ENCODE measurements at regions not wholly inside any gene's neighbourhood (a gene's known extent, or its start where the extent isn't known, plus 50 kb on each side); places are given as distances from the start of the nearest gene placed in this dataset.

- DNase-seq = no peak
Measured at GRCh38 chr5:40412771-40413170, 266.9 kb upstream of the PTGER4 start.

- DNase-seq = no peak
Measured at GRCh38 chr5:40410964-40411635, 268.6 kb upstream of the PTGER4 start.

- DNase-seq = no peak
Measured at GRCh38 chr5:40410231-40410861, 269.4 kb upstream of the PTGER4 start.

- no peak for DNase-seq
Measured at GRCh38 chr5:40409601-40410000, 270.1 kb upstream of the PTGER4 start.

DNA sequence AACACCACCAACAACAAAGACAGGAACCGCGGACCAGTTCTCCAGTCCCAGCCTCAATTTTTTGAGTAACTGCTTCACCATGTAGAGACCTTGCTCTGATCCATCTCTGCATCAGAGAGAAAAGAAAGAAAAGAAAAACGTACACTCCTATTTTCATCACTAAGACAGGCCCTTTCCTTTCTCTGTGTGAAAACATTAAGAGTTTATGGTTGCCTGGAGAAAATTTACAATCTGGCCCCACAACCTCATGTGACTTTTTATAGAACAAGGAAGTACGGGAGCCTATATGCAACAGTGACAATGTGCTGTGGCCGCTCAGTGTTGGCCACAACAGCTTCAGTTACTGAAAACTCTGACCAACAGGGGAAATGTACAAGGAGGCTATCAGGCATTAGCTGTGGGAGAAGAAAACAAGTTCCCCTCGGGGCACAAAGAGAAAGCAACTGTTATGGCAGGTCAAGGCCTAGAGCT, 272.9 kb upstream of the PTGER4 start:
- no peak for DNase-seq

- no peak for DNase-seq
Measured at GRCh38 chr5:40405996-40406740, 273.5 kb upstream of the PTGER4 start.

- DNase-seq = no peak
Measured at GRCh38 chr5:40405230-40405629, 274.5 kb upstream of the PTGER4 start.

DNA sequence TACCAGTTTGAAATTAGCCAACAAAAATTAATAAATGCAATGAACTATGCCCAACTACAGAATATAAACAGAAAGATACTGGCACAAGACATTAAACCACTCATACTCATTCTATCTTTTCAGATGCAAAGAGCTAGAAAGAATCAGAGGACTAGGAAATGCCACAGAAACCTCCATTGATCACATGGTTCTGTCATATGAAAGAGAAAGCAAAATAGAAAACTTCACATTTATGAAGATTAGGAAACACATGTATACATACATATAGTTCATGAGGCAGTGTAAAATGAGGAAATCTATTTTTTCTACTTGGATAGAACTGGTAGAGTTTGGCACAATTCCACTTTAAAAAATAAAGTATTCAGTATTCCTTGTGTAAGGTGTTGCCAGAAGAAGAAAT, 275.1 kb upstream of the PTGER4 start:
- DNase-seq = no peak

GRCh38 chr5:40402007-40402364, 277.7 kb upstream of the PTGER4 start:
- no peak for DNase-seq

- no peak for DNase-seq
Measured at GRCh38 chr5:40401284-40402006, 278.3 kb upstream of the PTGER4 start.

- DNase-seq = no peak
Measured at GRCh38 chr5:40400245-40400644, 279.5 kb upstream of the PTGER4 start.

DNA sequence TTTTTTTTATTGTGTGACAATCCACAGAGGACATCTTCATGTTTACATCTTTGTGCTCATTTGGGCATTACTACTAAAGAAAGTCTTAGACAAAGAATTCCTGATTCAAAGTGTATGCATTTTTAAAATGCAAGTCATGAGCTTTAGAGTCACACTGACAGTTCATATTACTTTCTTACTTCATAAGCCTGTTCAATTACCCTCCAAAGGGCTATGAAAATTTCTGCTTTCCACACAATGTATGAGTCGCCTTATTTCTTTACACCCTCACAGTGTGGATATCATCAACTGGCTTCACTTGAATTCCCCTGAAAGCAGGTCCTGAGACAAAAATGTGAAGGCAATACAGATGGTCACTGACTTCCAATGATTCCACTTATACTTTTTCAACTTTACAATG, 280.4 kb upstream of the PTGER4 start:
- no peak for DNase-seq

DNA sequence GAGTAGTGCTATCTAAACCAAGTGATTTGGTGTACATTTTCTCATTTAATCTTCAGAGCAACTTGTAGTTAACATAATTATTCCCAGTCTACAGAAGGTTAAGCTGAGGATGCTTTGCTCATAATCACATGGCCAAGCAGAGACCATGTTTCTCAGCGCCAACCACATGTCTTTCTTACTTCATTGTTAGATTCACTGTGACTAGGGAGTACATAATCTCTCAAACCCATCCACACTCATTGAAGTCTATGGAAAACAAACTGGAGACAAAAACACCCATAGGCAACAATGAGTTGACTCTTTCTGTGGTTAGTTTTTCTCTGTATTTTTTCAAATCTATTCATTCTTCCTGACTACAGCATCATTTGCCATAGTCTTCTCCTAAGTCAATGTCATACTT, 281.7 kb upstream of the PTGER4 start:
- no peak for DNase-seq

GRCh38 chr5:40397091-40397490, 282.6 kb upstream of the PTGER4 start:
- no peak for DNase-seq

DNA sequence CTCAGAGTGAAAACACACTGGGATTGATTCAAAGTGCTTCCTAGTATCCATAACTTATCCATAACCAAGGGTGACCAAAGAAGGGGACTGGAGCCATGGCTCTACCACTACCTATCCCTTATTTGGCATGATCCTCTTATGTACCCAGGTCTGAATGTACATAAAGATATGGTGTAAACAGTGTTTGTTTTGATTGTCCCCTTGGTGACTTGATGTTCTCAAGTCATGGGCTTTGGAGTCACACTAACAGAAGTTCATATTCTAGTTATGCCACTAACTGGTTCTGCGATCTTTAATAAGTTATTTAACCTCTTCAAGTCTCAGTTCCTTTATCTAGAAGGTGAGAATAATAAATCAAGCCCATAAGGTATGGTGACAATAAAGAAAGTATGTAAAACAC, 283.4 kb upstream of the PTGER4 start:
- no peak for DNase-seq

- no peak for DNase-seq
Measured at GRCh38 chr5:40395251-40395650, 284.5 kb upstream of the PTGER4 start.

DNA sequence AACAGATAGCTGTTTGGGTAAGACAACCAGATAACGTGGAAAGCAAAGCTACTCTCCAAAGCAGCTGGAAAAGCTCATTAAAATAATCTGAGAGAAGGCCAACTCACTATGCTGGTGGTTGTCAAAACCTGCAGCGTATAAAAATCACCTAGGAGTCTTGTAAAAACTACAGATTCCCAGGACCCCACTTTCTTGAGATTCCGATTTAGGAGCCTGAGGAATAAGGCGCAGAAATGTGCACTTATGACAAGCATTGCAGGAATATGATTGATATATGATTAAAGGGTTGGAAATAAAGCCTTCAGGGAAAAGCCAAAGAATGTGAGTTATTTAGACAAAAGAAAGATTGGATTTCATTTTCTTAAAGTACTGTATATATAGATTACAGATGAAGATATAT, 285.0 kb upstream of the PTGER4 start:
- DNase-seq = no peak

DNA sequence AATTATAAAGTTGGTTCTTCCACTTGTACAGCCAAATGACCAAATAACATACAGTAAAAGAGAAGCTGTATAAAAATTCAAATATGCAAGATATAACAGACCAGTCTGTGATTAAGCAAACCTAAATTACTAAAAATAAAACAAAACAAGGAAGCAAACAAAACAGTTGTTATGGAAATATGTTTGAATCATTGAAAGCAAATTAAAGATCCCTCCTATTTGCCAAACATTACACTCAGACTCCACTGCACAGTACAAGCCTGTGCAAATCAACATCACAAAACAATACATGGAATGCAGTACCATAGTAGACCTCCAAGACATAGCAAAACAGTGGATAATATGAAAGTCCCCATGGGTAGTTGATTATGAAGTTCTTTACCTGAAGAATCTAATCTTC, 288.1 kb upstream of the PTGER4 start:
- DNase-seq = no peak

GRCh38 chr5:40390281-40391149, 289.2 kb upstream of the PTGER4 start:
- DNase-seq = no peak

DNA sequence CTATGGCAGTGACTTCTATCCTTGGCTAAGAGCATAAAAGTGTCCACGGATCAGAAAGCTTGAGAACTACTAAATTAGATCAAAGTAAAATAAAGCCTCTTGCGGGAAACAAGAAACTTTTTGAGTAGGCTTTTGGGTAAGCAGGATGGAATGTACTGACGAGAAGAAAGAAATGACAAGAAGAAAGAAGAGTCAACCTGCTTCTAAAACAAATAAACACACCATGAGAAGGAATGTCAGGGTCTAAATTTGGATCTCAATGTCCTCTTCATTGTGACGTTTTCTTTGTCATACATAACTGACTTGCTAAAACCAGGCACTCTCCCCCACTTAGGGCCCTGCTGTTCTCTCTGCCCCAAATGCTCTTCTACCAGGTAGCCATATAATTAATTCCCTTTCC, 290.1 kb upstream of the PTGER4 start:
- DNase-seq = no peak

GRCh38 chr5:40386289-40386688, 293.4 kb upstream of the PTGER4 start:
- DNase-seq = no peak

- no peak for DNase-seq
Measured at GRCh38 chr5:40385544-40385943, 294.2 kb upstream of the PTGER4 start.

All from NCI-H524 (cell line).